SK-N-SH (cell line): ENCODE measurements at regions not wholly inside any gene's neighbourhood (a gene's known extent, or its start where the extent isn't known, plus 50 kb on each side); places are given as distances from the start of the nearest gene placed in this dataset.

Source experiments
- CTCF ChIA-PET: fragments of 300-600, 350-600 bp; formaldehyde crosslinking; extraction: SDS; loops from one replicate; lab custom pipeline; 2021; lab: Yijun Ruan, JAX
- POLR2A ChIA-PET: fragments of 350-600 bp; sonication (Branson Sonifier 250); formaldehyde crosslinking; extraction: SDS; loops from one replicate; lab custom pipeline; 2020; ENCODE audit warnings: antibody characterized with exemption, inconsistent platforms; lab: Yijun Ruan, JAX
- DNase-seq: peaks from one replicate; pipeline ENCODE4 v3.0.0; 2012
- H2AFZ ChIP-seq: fragments of 200-600 bp; sonication (generic); 2 replicates; pipeline ENCODE4 v1.8.1; 2016; ENCODE audit warnings: antibody characterized with exemption, mild to moderate bottlenecking, low read depth
- H3F3A ChIP-seq: fragments of 200-600 bp; sonication (generic); replicated peaks from 2 replicates; pipeline ENCODE3; 2016; ENCODE audit warnings: antibody characterized with exemption, mild to moderate bottlenecking; ENCODE audit not compliant: insufficient read depth
- H3K27ac ChIP-seq, 2 experiments: fragments of 200-500 bp in 1 of 2; fragments of 200-600 bp in 1 of 2; sonication (Bioruptor generic) in 1 of 2; sonication (generic), shearing (Covaris generic) in 1 of 2; 2 replicates each; pipeline versions ENCODE4 v1.5.1 to v1.6.1; 2014 to 2016; ENCODE audit warnings: low read depth in 2 of 2, inconsistent platforms in 1 of 2, low read length in 1 of 2, mild to moderate bottlenecking in 1 of 2, mixed read lengths in 1 of 2
- H3K27me3 ChIP-seq: fragments of 200-600 bp; sonication (generic), shearing (Covaris generic); 2 replicates; pipeline ENCODE4 v1.6.1; 2016; ENCODE audit warnings: mixed run types; ENCODE audit not compliant: insufficient read depth
- H3K36me3 ChIP-seq, 2 experiments: fragments of 200-500 bp in 1 of 2; fragments of 200-600 bp in 1 of 2; sonication (Bioruptor generic) in 1 of 2; sonication (generic) in 1 of 2; replicated peaks in 1 of 2; 2 replicates each; pipeline versions ENCODE3 to v1.5.1; 2014 to 2016; ENCODE audit warnings: low read length in 1 of 2, mild to moderate bottlenecking in 1 of 2; ENCODE audit not compliant: insufficient read depth in 2 of 2, control insufficient read depth in 1 of 2
- H3K4me1 ChIP-seq, 2 experiments: fragments of 200-500 bp in 1 of 2; fragments of 200-600 bp in 1 of 2; sonication (Bioruptor generic) in 1 of 2; sonication (generic), shearing (Covaris generic) in 1 of 2; 2 replicates each; pipeline versions ENCODE4 v1.5.1 to v1.6.1; 2014 to 2016; ENCODE audit warnings: low read depth in 1 of 2, low read length in 1 of 2, mixed run types in 1 of 2; ENCODE audit not compliant: insufficient read depth in 2 of 2, control insufficient read depth in 1 of 2
- H3K4me2 ChIP-seq: fragments of 200-600 bp; sonication (generic), shearing (Covaris generic); 2 replicates; pipeline ENCODE4 v1.6.1; 2017; ENCODE audit warnings: mixed run types
- H3K4me3 ChIP-seq, 2 experiments: fragments of 200-500 bp in 1 of 2; fragments of 200-600 bp in 1 of 2; sonication (Bioruptor generic) in 1 of 2; sonication (generic), shearing (Covaris generic) in 1 of 2; 2 replicates each; pipeline versions ENCODE4 v1.5.1 to v1.8.1; 2014 to 2016; ENCODE audit warnings: low read depth in 2 of 2, inconsistent platforms in 1 of 2, low read length in 1 of 2, mild to moderate bottlenecking in 1 of 2, mixed read lengths in 1 of 2, moderate library complexity in 1 of 2
- H3K79me2 ChIP-seq: fragments of 200-600 bp; sonication (generic); 2 replicates; pipeline ENCODE4 v1.8.1; 2017; ENCODE audit warnings: mild to moderate bottlenecking; ENCODE audit not compliant: insufficient read depth
- H3K9ac ChIP-seq: fragments of 200-600 bp; sonication (generic); 2 replicates; pipeline ENCODE4 v1.6.1; 2017; ENCODE audit warnings: mixed run types
- H3K9me2 ChIP-seq: fragments of 200-600 bp; sonication (generic); 2 replicates; pipeline ENCODE4 v1.6.1; 2017; ENCODE audit warnings: mixed run types
- H3K9me3 ChIP-seq: fragments of 200-600 bp; sonication (generic); 2 replicates; pipeline ENCODE4 v1.6.1; 2017; ENCODE audit warnings: mixed run types, mild to moderate bottlenecking, moderate library complexity
- H4K20me1 ChIP-seq: fragments of 200-600 bp; sonication (generic); 2 replicates; pipeline ENCODE4 v1.6.1; 2017; ENCODE audit warnings: mild to moderate bottlenecking, mixed run types; ENCODE audit not compliant: insufficient read depth
- EP300 ChIP-seq, 2 experiments: IDR thresholded peaks; 2 replicates each; pipeline versions ENCODE4 v1.4.0 to v1.6.1; 2012; ENCODE audit warnings: borderline replicate concordance in 1 of 2, low read depth in 1 of 2, low read length in 1 of 2
- GATA2 ChIP-seq: sonication (generic); formaldehyde crosslinking; IDR thresholded peaks from 2 replicates; pipeline ENCODE4 v1.5.0; 2020; ENCODE audit warnings: mild to moderate bottlenecking, missing genetic modification reagents
- MEF2A ChIP-seq: IDR thresholded peaks from 2 replicates; pipeline ENCODE4 v1.4.0; 2012; ENCODE audit warnings: low read depth, borderline replicate concordance
- MXI1 ChIP-seq: IDR thresholded peaks from 2 replicates; pipeline ENCODE4 v1.6.1; 2012; ENCODE audit warnings: mild to moderate bottlenecking, low read depth, low read length, improper control_type of control experiment
- PBX3 ChIP-seq: IDR thresholded peaks from 2 replicates; pipeline ENCODE4; 2012
- RFX5 ChIP-seq: IDR thresholded peaks from 2 replicates; pipeline ENCODE4 v1.6.1; 2012; ENCODE audit warnings: mild to moderate bottlenecking, improper control_type of control experiment, low read length
- SIN3A ChIP-seq: IDR thresholded peaks from 2 replicates; pipeline ENCODE4 v1.6.1; 2012; ENCODE audit warnings: low read depth, mild to moderate bottlenecking, low read length, moderate library complexity, borderline replicate concordance
- SMC3 ChIP-seq: IDR thresholded peaks from 2 replicates; pipeline ENCODE4 v1.6.1; 2012; ENCODE audit warnings: low read depth, low read length, improper control_type of control experiment
- TCF12 ChIP-seq: IDR thresholded peaks from 2 replicates; pipeline ENCODE4 v1.4.0; 2012
- USF2 ChIP-seq: fragments of 150-350 bp; IDR thresholded peaks from 2 replicates; pipeline ENCODE4 v1.6.1; 2017; ENCODE audit warnings: antibody characterized with exemption, low read length, low read depth, borderline replicate concordance
- YY1 ChIP-seq: IDR thresholded peaks from 2 replicates; pipeline ENCODE4 v1.4.0; 2012; ENCODE audit warnings: low read depth, mild to moderate bottlenecking
- ZBTB33 ChIP-seq: IDR thresholded peaks from 2 replicates; pipeline ENCODE4 v1.4.0; 2012; ENCODE audit warnings: low read depth, borderline replicate concordance
- WGBS: methylation state at CpG from one replicate; pipeline ENCODE4 v1.1.6; 2017; ENCODE audit warnings: low lambda C conversion rate; 5-methylcytosine and 5-hydroxymethylcytosine counted together

GRCh38 chr15:70206668-70207067 lies 109.0 kb upstream of the TLE3 start (continued):
- TF ChIP-seq USF2, result no peak
- TF ChIP-seq MEF2A, result no peak

GRCh38 chr15:70204652-70205051 lies 106.9 kb upstream of the TLE3 start:
- no peak overlapping the region for H2AFZ ChIP-seq
- no peaks in the 10 kb centered on the region for H3K79me2 ChIP-seq
- no peak overlapping the region for H3K9ac ChIP-seq
- no peak for DNase-seq
- no peak overlapping the region for H3K4me3 ChIP-seq
- peaks cover 11 to 61% of the 10 kb centered on the region in 2 experiments; a peak in 3 of 4 replicates for H3K4me1 ChIP-seq
- POLR2A ChIA-PET, result no interaction called here
- H3F3A ChIP-seq, result no peaks in the 10 kb centered on the region
- no peaks in the 10 kb centered on the region for H3K9me3 ChIP-seq
- CTCF ChIA-PET, result interaction anchor here (1.0 kb wide), 2 partner anchors 256 to 283 kb away, joined by 3 to 4 read pairs; no protein-coding TSS in a partner anchor
- H3K27ac ChIP-seq, result peak overlapping the region in 1 of 2 experiments; percentile 68; a peak in 2 of 4 replicates
- no peaks in the 10 kb centered on the region for H4K20me1 ChIP-seq
- 86% methylated on average over 1 of the region's 1 CpG for WGBS
- H3K36me3 ChIP-seq, result no peaks in the 10 kb centered on the region
- no peaks in the 10 kb centered on the region for H3K9me2 ChIP-seq
- H3K27me3 ChIP-seq, result no peaks in the 10 kb centered on the region
- H3K4me2 ChIP-seq, result no peak overlapping the region
- no peak for TF ChIP-seq PBX3
- no peak for TF ChIP-seq GATA2 (CRISPR knock-in tag)
- TF ChIP-seq MEF2A, result no peak
- no peak for TF ChIP-seq ZBTB33
- no peak for TF ChIP-seq TCF12
- no peak for TF ChIP-seq SMC3
- no peak for TF ChIP-seq MXI1
- TF ChIP-seq RFX5, result no peak
- TF ChIP-seq SIN3A, result no peak
- no peak for TF ChIP-seq EP300 (IDR thresholded peaks at IDR 0.05; ENCODE audit: borderline replicate concordance in 1 of 2, low read depth in 1 of 2, low read length in 1 of 2)
- TF ChIP-seq YY1, result no peak
